Immature natural killer cell (primary cell): ENCODE measurements at regions not wholly inside any gene's neighbourhood (a gene's known extent, or its start where the extent isn't known, plus 50 kb on each side); places are given as distances from the start of the nearest gene placed in this dataset.

Source experiments
- DNase-seq, 3 donors: peaks; one replicate each; pipeline ENCODE4 v3.0.0; 2022; ENCODE audit warnings: mixed read lengths in 1 of 3
- H3K27ac Mint-ChIP-seq, 6 donors: one replicate each; pipeline ENCODE4 v1.8.0; 2020; ENCODE audit warnings: mixed read lengths in 6 of 6, mild to moderate bottlenecking in 5 of 6, inconsistent platforms in 4 of 6, moderate library complexity in 3 of 6
- H3K27me3 Mint-ChIP-seq, 3 donors: one replicate each; pipeline ENCODE4 v1.8.0; 2020 to 2021; ENCODE audit warnings: low read depth in 3 of 3, mild to moderate bottlenecking in 3 of 3, mixed read lengths in 3 of 3, moderate library complexity in 3 of 3, inconsistent platforms in 1 of 3
- H3K36me3 Mint-ChIP-seq, 3 donors: one replicate each; pipeline ENCODE4 v1.8.0; 2020; ENCODE audit warnings: mixed read lengths in 3 of 3, inconsistent platforms in 2 of 3, mild to moderate bottlenecking in 2 of 3
- H3K4me1 Mint-ChIP-seq, 2 donors: one replicate each; pipeline ENCODE4 v1.8.0; 2020; ENCODE audit warnings: inconsistent platforms in 2 of 2, mild to moderate bottlenecking in 2 of 2, mixed read lengths in 2 of 2, moderate library complexity in 1 of 2
- H3K4me3 Mint-ChIP-seq, 5 donors: one replicate each; pipeline ENCODE4 v1.8.0; 2020; ENCODE audit warnings: mild to moderate bottlenecking in 5 of 5, mixed read lengths in 5 of 5, inconsistent platforms in 3 of 5, moderate library complexity in 3 of 5
- H3K9me3 Mint-ChIP-seq, 6 donors: one replicate each; pipeline ENCODE4 v1.8.0; 2020; ENCODE audit warnings: mild to moderate bottlenecking in 6 of 6, mixed read lengths in 6 of 6, inconsistent platforms in 4 of 6, moderate library complexity in 3 of 6

GRCh38 chr2:107602801-107603200 is 223.9 kb upstream of the RGPD4 start:
- H3K9me3 Mint-ChIP-seq = peaks cover 0 to 14% (median 3%) of the 10 kb centered on the region in 6 donors
- H3K36me3 Mint-ChIP-seq = no peaks in the 10 kb centered on the region
- no peak overlapping the region for H3K4me3 Mint-ChIP-seq
- H3K27ac Mint-ChIP-seq = no peak overlapping the region
- no peak for DNase-seq
- no peaks in the 10 kb centered on the region for H3K4me1 Mint-ChIP-seq
- H3K27me3 Mint-ChIP-seq = peaks cover 0 to 3% (median 0%) of the 10 kb centered on the region in 3 donors

DNA sequence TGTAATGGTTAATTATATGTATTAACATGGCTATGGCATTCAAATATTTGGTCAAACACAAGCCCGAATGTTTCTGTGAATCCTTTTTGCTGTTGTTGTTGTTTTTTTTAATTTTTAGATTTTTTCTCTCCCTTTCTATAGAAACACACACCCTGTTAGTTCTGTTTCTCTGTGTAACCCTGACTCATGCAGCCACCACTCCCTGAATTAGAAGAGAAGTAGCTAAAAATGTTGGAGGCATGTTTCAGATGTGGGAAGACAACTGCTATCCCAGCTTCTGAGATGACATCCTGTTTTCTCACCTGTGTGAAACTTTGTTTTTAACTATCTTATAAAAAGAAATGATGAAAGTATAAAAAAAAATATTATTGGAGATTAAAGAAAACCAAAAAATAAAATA is 219.6 kb upstream of the RGPD4 start:
- Mint-ChIP-seq H3K36me3 (no peaks in the 10 kb centered on the region), H3K4me1 (no peaks in the 10 kb centered on the region), H3K9me3 (peaks cover 0 to 13% (median 3%) of the 10 kb centered on the region in 6 donors), H3K27me3 (peaks cover 0 to 3% (median 0%) of the 10 kb centered on the region in 3 donors), H3K27ac (no peak overlapping the region), H3K4me3 (no peak overlapping the region)
- no peak for DNase-seq

- no peak for DNase-seq
- no peaks in the 10 kb centered on the region for H3K36me3 Mint-ChIP-seq
- peaks cover 0 to 3% (median 0%) of the 10 kb centered on the region in 3 donors for H3K27me3 Mint-ChIP-seq
- no peak overlapping the region for H3K27ac Mint-ChIP-seq
- H3K4me1 Mint-ChIP-seq = no peaks in the 10 kb centered on the region
- H3K9me3 Mint-ChIP-seq = peaks cover 0 to 13% (median 3%) of the 10 kb centered on the region in 6 donors
- H3K4me3 Mint-ChIP-seq = no peak overlapping the region
Observed at GRCh38 chr2:107607473-107607872, 219.2 kb upstream of the RGPD4 start.

DNA sequence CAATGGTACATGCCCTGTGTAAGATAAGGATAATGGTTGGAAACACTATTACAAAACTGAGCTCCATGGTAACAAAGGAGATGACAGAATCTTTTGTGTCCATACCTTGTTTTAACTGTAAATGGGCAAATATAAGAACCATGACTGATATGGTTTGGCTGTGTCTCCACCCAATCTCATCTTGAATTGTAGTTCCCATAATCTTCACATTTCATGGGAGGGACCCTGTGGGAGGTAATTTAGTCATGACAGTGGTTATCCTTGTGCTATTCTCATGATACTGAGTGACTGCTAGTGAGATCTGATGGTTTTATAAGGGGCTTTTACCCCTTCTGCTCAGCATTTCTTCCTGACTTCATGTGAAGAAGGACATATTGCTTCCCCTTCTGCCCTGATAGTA is 211.7 kb upstream of the RGPD4 start:
- H3K36me3 Mint-ChIP-seq = no peaks in the 10 kb centered on the region
- H3K27me3 Mint-ChIP-seq = peaks cover 0 to 2% (median 0%) of the 10 kb centered on the region in 3 donors
- no peak for DNase-seq
- H3K27ac Mint-ChIP-seq = no peak overlapping the region
- no peak overlapping the region for H3K4me3 Mint-ChIP-seq
- H3K4me1 Mint-ChIP-seq = no peaks in the 10 kb centered on the region
- peaks cover 3 to 20% (median 6%) of the 10 kb centered on the region in 6 donors for H3K9me3 Mint-ChIP-seq

GRCh38 chr2:107618769-107619168 is 207.9 kb upstream of the RGPD4 start:
- Mint-ChIP-seq H3K4me1 (no peaks in the 10 kb centered on the region), H3K4me3 (no peak overlapping the region), H3K27ac (no peak overlapping the region), H3K36me3 (no peaks in the 10 kb centered on the region), H3K27me3 (peaks cover 0 to 2% (median 0%) of the 10 kb centered on the region in 3 donors), H3K9me3 (peaks cover 7 to 24% (median 10%) of the 10 kb centered on the region in 6 donors)
- DNase-seq = no peak

- H3K36me3 Mint-ChIP-seq = no peaks in the 10 kb centered on the region
- H3K4me1 Mint-ChIP-seq = no peaks in the 10 kb centered on the region
- no peaks in the 10 kb centered on the region for H3K27me3 Mint-ChIP-seq
- DNase-seq = no peak
- H3K27ac Mint-ChIP-seq = no peak overlapping the region
- peaks cover 8 to 37% (median 12%) of the 10 kb centered on the region in 6 donors for H3K9me3 Mint-ChIP-seq
- H3K4me3 Mint-ChIP-seq = no peak overlapping the region
Observed at GRCh38 chr2:107621186-107622165, 205.2 kb upstream of the RGPD4 start.

GRCh38 chr2:107622741-107623310 is 203.9 kb upstream of the RGPD4 start:
- H3K27ac Mint-ChIP-seq = no peak overlapping the region
- H3K27me3 Mint-ChIP-seq = peaks cover 0 to 2% (median 0%) of the 10 kb centered on the region in 3 donors
- H3K36me3 Mint-ChIP-seq = no peaks in the 10 kb centered on the region
- H3K9me3 Mint-ChIP-seq = peaks cover 8 to 49% (median 12%) of the 10 kb centered on the region in 6 donors
- no peaks in the 10 kb centered on the region for H3K4me1 Mint-ChIP-seq
- no peak overlapping the region for H3K4me3 Mint-ChIP-seq
- no peak for DNase-seq

GRCh38 chr2:107625982-107626381 is 200.7 kb upstream of the RGPD4 start:
- Mint-ChIP-seq H3K36me3 (no peaks in the 10 kb centered on the region), H3K27ac (no peak overlapping the region), H3K9me3 (peaks cover 9 to 54% (median 19%) of the 10 kb centered on the region in 6 donors), H3K4me3 (no peak overlapping the region), H3K27me3 (peaks cover 0 to 3% (median 0%) of the 10 kb centered on the region in 3 donors), H3K4me1 (no peaks in the 10 kb centered on the region)
- DNase-seq = no peak

GRCh38 chr2:107627164-107627563 is 199.5 kb upstream of the RGPD4 start:
- Mint-ChIP-seq H3K27ac (no peak overlapping the region), H3K27me3 (peaks cover 0 to 3% (median 0%) of the 10 kb centered on the region in 3 donors), H3K4me3 (no peak overlapping the region), H3K4me1 (no peaks in the 10 kb centered on the region), H3K9me3 (peaks cover 9 to 54% (median 19%) of the 10 kb centered on the region in 6 donors), H3K36me3 (no peaks in the 10 kb centered on the region)
- DNase-seq = no peak

- H3K9me3 Mint-ChIP-seq = peaks cover 8 to 48% (median 19%) of the 10 kb centered on the region in 6 donors
Observed at GRCh38 chr2:107627926-107628325, 198.8 kb upstream of the RGPD4 start.

DNA sequence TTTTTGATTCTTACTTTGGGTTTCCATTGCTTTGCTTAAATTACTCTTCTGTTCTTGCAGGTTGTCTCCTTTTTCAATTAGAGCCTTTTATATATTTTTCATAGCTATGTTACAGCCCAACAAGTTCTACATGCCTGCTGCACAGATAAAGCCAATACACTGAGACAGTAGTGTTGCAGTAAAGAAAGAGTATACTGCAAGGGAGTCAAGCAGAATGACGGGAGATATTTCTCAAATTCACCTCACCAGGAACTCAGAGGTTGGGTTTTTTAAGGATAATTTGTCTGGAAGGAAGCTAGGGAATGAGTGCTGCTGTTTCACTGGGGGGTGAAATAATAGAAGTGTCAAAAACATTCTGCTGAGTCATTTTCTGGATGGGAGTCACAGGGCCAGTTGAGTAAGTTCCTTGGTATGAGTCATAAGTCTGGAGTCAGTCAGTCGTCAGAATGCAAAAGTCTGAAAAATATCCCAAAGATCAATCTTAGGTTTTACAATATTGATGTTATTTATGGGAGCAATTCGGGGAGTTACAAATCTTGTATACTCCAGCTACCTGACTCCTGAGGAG is 193.0 kb upstream of the RGPD4 start:
- Mint-ChIP-seq H3K36me3 (no peaks in the 10 kb centered on the region), H3K4me1 (no peaks in the 10 kb centered on the region), H3K27me3 (peaks cover 0 to 2% (median 0%) of the 10 kb centered on the region in 3 donors), H3K9me3 (peaks cover 4 to 43% (median 22%) of the 10 kb centered on the region in 6 donors), H3K4me3 (no peak overlapping the region), H3K27ac (no peak overlapping the region)
- no peak for DNase-seq

More at GRCh38 chr2:107627926-107628325, 198.8 kb upstream of the RGPD4 start:
- Mint-ChIP-seq H3K4me3 (no peak overlapping the region), H3K4me1 (no peaks in the 10 kb centered on the region), H3K27ac (no peak overlapping the region), H3K27me3 (peaks cover 0 to 3% (median 0%) of the 10 kb centered on the region in 3 donors), H3K36me3 (no peaks in the 10 kb centered on the region)
- no peak for DNase-seq

- H3K27ac Mint-ChIP-seq = no peak overlapping the region
- no peak overlapping the region for H3K4me3 Mint-ChIP-seq
- no peaks in the 10 kb centered on the region for H3K36me3 Mint-ChIP-seq
- H3K27me3 Mint-ChIP-seq = peaks cover 0 to 2% (median 0%) of the 10 kb centered on the region in 3 donors
- no peaks in the 10 kb centered on the region for H3K4me1 Mint-ChIP-seq
- peaks cover 2 to 39% (median 20%) of the 10 kb centered on the region in 6 donors for H3K9me3 Mint-ChIP-seq
- DNase-seq = no peak
Observed at GRCh38 chr2:107634172-107634571, 192.5 kb upstream of the RGPD4 start.

DNA sequence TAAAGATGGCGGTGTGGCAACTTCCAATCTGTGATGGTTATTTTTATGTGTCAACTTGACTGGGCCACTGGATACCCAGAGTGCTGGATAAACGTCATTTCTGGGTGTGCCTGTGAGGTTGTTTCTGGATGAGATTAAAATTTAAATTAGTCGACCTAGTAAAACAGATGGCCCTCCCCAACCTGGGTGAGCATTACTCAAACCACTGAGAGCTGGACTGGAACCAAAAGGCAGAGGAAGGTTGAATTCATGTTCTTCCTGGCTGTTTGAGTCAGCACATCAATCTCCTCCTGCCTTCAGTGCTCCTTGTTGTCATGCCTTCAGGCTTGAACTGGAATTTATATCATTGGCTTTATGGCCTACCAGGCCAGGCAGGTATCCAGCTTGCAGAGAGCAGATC is 190.8 kb upstream of the RGPD4 start:
- no peak for DNase-seq
- Mint-ChIP-seq H3K27ac (no peak overlapping the region), H3K9me3 (peaks cover 2 to 32% (median 19%) of the 10 kb centered on the region in 6 donors), H3K4me3 (no peak overlapping the region), H3K36me3 (no peaks in the 10 kb centered on the region), H3K27me3 (no peaks in the 10 kb centered on the region), H3K4me1 (no peaks in the 10 kb centered on the region)

- H3K27me3 Mint-ChIP-seq = peaks cover 0 to 3% (median 0%) of the 10 kb centered on the region in 3 donors
- H3K27ac Mint-ChIP-seq = no peak overlapping the region
- no peak overlapping the region for H3K4me3 Mint-ChIP-seq
- H3K4me1 Mint-ChIP-seq = no peaks in the 10 kb centered on the region
- peaks cover 7 to 68% (median 21%) of the 10 kb centered on the region in 6 donors for H3K9me3 Mint-ChIP-seq
- DNase-seq = no peak
- H3K36me3 Mint-ChIP-seq = no peaks in the 10 kb centered on the region
Observed at GRCh38 chr2:107645586-107645985, 181.1 kb upstream of the RGPD4 start.
